HG03442 (cell line): ENCODE measurements at regions not wholly inside any gene's neighbourhood (a gene's known extent, or its start where the extent isn't known, plus 50 kb on each side); places are given as distances from the start of the nearest gene placed in this dataset.
"Not testable (repeated sequence)": the region's sequence is repeated elsewhere in the genome, so short reads cannot be mapped to it uniquely, and the experiment has no call there.

Source experiments
- ATAC-seq: cut with Tn5 transposase; IDR thresholded peaks from one replicate; pipeline ENCODE4 v1.9.1; 2021; ENCODE audit warnings: mild to moderate bottlenecking, moderate library complexity; ENCODE audit not compliant: unreplicated experiment

DNA sequence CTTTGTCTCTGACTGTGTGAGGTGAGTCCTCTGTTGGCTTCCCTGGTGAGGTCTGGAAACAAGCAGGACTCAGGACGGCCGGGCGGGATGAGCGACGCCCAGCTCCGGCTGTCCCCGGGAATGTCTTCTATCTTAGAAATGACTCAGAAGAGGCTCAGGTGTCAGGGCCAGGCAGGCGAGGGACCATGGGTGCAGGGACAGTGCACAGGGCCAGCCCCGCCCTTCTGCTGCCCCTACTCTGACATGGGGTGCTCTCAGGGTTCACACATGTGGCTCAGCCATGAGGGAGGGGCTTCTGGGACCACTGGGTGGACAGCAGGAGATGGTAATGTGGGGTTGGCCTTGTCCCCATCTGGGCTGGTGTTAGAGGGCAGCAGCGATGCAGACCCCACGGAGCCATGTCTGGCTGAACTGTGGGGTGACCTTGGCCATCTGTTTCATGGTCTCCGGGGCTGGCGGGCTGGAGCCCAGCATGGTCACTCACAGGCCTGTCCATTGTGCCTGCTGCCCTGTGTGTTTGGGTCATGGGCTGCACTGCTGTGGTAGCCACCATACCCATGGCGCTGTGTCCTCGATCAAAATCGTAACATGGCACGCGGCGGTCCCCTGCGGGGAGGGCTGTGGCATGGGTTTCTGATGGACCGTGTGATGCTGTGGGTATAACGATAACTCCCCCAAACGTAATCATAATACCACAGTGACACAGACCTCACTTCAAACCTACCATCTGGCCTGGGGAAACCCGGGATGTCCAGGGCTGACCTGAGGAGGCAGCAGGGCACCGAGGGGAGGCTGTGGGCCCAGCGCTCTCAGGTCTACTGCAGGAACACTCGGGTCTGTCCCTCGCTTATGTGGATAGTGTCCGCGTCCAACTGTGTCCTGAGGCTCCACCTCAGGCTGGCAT lies 368.8 kb downstream of the TMEM121 start:
- no peak for ATAC-seq

DNA sequence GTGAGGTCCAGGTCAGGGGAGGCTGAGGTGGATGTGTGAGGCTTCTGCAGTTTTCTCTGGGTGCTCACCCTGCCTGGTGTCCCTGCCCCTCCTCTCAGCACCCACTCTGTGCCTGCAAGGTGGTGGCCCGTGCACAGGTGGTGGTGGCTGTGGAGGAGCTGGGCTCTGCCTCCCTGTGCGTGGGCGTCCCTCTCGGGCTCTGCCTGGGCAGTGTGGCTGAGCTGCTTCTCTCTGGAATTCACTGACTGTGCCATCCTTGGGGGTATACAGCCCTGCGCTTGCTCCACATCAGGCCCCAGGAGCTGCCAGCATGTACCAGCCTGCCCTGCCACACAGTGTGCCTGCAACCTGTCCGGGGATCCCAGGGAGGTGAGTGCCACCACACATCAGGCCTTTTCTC lies 369.8 kb downstream of the TMEM121 start:
- not testable (repeated sequence) for ATAC-seq

DNA sequence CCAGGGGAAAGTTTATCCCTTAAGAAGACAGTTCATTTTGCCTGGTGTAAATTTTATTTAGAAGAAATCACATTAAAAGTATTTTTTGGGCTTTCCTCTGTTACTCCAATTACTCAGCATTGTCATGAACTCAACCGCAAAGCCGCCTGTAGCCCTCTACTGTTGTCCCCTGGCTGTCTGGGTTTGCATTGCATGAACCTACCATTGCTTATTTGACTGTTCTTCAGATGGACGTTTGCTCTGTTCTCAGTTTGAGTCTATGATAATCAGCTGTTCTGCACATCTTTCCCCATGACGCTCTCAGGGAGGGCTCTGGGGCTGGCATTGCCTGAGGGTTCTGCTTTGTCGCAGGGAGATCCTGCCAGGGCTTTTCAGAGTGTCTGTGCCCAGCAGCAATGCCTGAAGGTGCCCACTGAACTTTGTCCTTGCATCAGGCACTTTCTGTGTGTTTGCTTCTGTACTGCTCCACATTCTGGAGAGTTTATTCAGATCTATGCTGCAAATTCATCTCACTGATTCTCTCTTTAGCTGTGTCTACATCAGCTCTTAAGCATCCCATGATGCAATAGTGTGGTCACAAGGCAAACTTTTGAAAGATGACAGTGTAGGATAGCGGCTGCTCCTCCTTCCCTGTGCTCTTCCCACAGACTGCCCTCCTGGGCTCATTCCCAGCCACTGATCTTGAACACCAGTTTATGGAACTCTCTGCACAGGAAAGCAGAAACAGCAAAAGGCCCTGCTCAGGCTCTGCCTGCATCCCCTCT lies 370.8 kb downstream of the TMEM121 start:
- not testable (repeated sequence) for ATAC-seq

DNA sequence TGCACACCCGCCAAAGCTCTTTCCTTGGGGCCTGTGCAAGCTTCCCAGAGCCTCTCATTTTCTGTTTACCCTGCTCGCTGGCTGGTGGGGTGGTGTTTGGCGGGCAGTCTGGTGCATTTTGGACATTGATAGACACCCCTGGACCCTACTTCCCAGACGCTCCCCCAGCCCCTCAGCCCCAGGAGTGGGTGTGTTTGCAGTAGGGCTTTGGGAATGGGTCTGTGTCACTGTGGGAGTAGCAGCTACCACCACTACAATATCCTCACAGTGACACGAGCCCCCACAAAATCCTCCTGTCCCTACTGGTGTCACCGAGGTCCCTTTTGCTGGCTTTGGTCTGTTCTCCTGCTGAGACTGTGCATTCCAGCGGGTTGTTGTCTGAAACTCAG lies 371.3 kb downstream of the TMEM121 start:
- no peak for ATAC-seq

DNA sequence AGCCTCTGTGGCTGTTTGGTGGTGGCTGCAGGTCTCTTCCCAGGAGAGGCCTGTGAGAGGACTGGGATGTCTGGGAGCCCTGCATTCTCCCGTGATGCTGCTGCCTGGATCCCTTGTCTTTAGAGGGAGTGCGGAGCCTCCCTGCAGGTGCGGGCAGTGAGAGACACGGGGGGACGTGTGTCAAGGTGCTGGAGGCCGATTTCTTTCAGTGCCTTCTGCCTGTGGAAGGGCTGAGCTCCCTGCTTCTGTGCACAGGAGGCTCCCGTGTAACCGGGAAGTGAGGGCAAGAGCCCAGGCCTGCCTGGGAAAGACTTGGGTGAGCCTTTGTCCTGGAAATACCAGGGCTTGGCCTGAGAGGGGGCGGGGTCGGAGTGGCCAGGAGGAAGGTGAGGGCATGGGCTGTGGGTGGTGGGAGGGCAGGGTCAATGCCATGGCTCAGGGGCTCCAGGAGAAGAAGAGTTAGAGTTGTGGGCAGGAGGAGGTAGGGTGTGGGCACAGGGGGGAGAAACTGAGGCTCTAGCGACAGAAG lies 372.2 kb downstream of the TMEM121 start:
- ATAC-seq = no peak

DNA sequence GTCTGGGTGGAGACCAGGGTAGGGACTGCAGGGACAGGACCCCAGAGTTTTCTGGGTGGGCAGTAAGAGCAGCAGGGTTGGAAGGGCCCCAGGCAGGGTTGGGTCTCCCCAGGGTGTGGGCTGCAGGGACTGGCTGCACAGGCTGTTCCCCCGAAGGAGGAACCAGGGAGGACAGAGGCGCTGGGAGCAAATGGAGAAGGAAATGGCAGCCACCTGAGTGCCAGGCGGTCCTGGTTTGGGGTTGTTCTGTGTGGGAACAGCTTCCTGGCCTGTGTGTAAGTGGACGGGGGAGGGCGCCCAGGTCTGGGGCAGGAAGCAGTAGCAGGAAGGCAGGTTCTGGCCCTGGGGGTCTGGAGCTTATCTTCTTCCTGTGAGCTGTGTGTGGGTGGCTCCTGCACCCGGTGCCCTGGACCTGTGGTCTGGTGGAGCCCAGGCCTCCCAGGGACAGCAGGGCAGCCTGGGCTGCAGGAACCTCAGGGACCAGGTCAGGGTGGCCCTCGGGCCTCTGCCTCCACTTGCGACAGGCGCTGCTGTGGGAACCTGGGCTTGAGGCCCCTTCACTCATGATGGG lies 372.8 kb downstream of the TMEM121 start:
- no peak for ATAC-seq

DNA sequence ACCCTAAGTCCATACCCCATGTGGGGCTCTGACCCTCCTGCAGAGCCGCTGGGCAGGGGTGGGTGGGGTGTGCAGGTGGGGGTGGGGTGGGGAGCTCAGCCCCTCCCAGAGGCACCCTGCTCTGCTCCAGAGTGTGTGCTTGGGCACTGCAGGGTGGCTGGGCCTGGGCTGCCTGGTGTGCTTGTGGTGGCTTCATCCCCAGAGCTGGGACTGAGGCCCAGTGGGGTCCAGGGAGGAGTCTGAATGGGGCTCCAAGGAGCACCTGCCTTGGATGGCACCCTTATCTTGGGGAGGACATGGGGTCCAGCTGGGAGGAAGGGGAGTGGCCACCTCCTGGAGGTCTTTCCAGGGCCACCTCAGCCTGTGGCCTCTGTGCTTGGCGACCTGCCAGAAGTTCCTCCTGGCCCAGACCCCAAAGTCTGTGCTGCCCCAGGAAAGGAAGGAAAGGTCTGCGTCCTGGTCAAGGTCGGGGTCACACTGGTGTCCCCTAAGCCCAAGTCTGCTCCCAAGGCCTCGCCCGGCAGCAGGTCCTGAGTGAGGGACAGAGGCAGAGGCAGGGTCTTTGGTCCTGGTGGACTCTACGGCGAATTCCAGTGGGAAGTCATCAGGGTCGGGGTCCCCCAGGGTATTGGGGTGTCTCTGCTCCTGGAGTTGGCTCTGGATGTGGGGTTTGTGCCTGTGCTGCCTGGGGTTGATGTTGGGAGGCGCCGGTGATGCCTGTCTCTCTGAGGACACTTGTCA lies 373.4 kb downstream of the TMEM121 start:
- no peak for ATAC-seq

DNA sequence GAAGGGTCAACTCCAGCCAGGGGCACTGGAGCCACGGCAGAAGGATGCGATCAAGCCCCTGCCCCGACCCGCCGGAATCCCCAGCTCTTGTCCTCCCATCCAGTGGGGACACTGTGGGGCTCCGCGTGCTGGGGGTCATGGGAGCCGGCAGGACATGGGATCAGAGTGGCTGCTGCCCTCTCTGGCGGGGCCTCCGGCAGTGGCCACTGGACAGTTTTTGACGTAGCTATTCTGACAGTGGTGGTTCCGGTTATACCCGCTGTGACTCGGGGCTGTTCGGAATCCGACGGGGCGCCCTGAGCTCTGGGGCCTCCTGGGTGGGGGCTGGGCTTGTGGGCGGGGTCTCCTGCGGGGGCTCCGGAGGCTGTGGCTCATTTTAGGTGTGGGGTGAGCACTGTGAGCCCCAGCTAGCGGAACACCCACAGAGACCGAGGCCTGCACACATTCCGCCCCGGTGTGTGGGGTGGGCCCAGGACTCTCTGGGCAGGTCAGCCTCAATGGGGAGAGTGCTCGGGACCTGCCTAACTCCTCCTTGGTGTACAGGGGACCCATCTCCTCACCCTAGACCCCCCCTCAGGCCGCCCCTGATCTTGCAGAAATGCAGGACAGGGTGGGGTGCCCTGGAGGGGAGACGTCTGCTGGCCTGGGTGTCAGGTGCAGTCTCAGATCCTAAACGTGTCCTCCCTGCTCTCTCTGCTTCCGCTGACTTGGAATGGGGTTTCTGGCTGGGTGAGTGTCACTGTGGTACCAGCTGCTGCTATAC lies 374.2 kb downstream of the TMEM121 start:
- ATAC-seq = no peak

DNA sequence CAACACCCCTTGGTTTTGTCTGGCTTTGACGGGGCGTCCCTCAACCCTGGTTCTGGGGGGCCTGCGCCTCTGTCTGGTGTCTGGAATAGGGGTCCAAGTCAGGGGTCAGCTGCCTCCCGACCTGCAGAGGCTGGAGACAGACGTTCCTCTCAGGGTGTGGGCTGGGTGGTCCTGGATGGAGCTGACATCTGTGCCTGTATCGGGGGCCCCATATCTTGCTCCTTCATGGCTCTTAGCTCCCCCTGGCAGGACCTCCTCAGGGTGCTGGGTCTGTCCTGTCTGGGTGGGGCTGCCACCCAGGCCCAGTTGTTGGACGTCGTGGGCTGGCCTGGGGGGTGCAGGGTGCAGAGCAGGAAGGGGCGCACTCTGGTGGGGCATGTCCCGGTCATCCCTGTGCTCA lies 374.8 kb downstream of the TMEM121 start:
- no peak for ATAC-seq

DNA sequence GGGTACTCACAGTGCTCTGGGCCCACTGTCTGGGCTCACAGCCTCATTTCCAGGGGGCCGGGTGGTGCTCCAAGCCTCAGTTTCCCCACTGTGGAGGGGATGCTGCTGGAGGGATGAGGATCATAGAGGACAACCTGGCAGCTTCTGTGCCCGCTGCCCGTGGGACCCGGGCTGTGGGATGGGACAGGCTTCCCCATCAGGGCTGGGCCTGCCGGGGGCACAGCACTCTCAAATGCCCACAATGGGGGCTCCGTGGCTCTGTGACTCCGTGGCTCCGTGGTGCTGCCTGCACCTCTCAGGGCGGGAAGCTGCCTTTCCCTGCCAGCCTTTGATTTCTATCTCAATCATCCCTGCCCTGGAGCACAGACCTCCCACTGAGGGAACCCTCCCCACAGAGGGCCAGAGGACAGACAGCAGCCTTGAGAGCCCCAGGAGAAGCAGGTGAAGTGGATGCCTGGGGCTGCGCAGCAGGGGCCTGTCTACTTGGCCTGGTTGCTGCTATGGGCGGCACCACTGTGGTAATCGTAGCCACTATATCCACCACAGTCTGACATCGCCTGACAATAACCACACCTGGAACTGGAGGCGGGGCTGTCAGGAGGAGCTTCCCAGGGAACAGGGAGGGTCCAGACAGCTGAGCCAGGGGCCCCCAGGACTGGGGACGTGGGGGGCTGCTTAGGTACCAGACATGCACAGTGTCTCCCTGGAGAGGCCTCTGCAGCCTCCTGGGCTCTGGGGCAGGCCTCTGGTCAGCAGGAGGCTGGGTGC lies 375.9 kb downstream of the TMEM121 start:
- no peak for ATAC-seq

DNA sequence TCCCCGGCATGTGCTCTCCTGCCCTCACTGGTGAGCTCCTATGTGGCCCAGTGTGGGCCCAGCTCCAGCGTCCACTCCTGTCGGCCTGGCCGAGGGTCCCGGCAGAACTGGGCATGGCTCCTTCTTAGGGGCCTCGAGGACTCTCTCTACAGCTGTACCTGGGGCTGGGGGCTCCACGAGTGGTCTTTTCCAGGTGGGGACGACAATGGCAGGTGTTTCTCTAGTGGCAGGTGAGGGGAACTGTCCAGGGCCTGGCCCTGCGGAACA lies 376.4 kb downstream of the TMEM121 start:
- not testable (repeated sequence) for ATAC-seq

DNA sequence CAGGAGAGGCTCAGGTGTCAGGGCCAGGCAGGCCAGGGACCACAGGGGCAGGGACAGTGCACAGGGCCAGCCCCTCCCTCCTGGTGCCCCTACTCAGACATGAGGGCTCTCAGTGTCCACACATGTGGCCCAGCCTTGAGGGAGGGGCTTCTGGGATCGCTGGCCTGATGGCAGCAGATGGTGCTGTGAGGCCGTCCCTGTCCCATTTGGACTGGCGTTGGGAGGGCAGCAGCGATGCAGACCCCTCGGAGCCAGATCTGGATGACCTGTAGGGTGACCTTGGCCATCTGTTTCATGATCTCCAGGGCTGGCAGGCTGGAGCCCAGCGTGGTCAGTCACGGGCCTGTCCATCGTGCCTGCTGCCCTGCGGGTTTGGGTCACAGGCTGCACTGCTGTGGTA lies 377.6 kb downstream of the TMEM121 start:
- no peak for ATAC-seq

DNA sequence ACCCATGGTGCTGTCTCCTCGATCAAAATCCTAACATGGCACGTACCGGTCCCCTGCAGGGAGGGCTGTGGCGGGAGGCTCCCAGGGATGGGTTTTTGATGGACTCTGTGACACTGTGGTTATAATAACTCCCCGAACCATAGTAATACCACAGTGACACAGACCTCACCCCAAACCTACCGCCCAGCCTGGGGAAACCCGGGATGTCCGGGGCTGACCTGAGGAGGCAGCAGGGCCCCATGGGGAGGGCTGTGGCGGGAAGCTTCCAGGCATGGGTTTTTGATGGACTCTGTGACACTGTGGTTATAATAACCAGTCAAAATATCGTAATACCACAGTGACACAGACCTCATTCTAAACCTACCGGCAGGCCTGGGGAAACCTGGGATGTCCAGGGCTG lies 378.0 kb downstream of the TMEM121 start:
- no peak for ATAC-seq

DNA sequence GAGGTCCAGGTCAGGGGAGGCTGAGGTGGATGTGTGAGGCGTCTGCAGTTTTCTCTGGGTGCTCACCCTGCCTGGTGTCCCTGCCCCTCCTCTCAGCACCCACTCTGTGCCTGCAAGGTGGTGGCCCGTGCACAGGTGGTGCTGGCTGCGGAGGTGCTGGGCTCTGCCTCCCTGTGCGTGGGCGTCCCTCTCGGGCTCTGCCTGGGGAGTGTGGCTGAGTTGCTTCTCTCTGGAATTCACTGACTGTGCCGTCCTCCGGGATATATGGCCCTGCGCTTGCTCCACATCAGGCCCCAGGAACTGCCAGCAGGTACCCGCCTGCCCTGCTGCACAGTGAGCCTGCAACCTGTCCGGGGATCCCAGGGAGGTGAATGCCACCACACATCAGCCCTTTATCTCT lies 379.1 kb downstream of the TMEM121 start:
- ATAC-seq = no peak

DNA sequence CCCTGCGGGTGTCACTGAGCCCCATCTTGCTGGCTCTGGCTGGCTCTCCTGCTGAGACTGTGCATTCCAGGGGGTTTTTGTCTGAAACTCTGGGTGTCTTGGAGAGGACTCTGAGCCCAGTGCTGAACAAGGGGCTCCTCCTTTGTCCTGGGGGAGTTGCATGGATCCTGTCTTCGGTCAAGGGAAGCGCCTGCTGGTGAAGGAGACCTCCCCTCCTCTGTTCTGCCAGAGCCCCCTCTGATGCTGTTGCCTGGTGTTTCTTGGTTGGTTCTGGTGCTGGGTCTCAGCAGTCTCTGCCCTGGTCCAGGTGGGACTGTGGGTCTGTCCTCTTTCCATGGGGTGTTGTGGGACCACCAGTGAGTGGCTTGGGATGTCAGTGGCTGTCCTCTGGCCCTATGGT lies 380.9 kb downstream of the TMEM121 start:
- ATAC-seq = no peak

DNA sequence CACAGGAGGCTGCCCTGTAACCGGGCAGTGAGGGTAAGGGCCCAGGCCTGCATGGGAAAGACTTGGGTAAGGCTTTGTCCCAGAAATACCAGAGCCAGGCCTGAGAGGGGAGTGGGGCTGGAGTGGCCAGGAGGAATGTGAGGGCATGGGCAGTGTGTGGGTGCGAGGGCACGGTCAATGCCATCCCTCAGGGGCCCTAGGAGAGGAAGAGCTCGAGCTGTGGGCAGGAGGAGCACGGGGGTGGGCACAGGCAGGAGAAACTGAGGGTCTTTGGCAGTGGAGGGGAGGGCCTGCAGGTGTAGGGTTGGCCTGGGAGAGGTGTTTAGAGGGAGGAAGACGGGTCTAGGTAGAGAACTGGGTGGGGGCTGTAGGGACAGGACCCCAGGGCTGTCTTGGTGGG lies 381.6 kb downstream of the TMEM121 start:
- ATAC-seq = no peak

DNA sequence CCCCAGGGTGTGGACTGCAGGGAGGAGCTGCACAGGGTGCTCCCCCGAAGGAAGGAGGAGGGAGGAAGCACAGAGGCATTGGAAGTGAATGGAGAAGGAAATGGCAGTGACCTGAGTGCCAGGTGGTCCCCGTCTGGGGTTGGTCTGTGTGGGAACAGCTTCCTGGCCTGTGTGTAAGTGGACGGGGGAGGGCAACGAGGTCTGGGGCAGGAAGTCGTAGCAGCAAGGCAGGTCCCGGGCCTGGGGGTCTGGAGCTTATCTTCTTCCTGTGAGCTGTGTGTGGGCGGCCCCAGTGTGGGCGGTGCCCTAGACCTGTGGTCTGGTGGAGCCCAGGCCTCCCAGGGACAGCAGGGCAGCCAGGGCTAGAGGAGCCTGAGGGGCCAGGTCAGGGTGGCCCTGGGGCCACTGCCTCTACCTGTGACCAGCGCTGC lies 382.1 kb downstream of the TMEM121 start:
- ATAC-seq = no peak

DNA sequence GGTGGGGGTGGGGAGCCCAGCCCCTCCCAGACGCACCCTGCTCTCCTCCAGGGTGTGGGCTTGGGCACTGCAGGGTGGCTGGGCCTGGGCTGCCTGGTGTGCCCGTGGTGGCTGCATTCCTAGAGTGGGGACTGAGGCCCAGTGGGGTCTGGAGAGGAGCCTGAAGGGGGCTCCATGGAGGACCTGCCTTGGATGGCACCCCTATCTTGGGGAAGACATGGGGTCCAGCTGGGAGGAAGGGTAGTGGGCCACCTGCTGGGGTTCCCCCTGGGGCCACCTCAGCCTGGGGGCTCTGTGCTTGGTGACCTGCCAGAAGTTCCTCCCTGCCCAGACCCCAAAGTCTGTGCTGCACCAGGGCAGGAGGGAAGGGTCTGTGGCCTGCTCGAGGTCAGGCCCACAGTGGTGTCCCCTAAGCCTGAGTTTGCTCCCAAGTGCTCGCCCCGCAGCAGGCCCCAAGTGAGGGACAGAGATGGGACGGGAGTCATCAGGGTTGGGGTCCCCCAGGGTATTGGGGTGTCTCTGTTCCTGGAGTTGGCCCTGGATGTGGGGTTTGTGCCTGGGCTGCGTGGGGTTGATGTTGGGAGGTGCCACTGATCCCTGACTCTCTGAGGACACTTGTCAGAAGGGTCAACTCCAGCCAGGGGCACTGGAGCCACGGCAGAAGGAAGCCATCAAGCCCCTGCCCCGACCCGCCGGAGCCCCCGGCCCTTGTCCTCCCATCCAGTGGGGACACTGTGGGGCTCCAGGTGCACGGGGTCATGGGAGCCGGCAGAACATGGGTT lies 382.9 kb downstream of the TMEM121 start:
- ATAC-seq = no peak

DNA sequence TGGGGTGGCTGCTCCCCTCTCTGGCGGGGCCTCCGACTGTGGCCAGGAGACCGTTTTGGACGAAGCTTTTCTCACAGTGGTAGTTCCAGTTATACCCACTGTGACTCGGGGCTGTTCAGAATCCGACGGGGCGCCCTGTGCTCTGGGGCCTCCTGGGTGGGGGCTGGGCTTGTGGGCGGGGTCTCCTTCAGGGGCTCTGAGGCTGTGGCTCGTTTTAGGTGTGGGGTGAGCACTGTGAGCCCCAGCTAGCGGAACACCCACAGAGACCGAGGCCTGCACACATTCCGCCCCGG lies 383.4 kb downstream of the TMEM121 start:
- ATAC-seq = not testable (repeated sequence)
